Prostate gland (tissue), 2 donors: ENCODE measurements at regions not wholly inside any gene's neighbourhood (a gene's known extent, or its start where the extent isn't known, plus 50 kb on each side); places are given as distances from the start of the nearest gene placed in this dataset.

Experiments used
- CTCF ChIP-seq, 4 experiments: fragments of 200-600 bp in 2 of 4; fragments of 450-650 bp in 2 of 4; sonication (generic) in 2 of 4; IDR thresholded peaks; 1 replicate in 3 of 4; 2 replicates in 1 of 4; pipeline ENCODE4 v1.5.1; 2016 to 2019; ENCODE audit warnings: antibody characterized with exemption in 4 of 4, mild to moderate bottlenecking in 2 of 4, moderate library complexity in 2 of 4
- POLR2A ChIP-seq: fragments of 450-650 bp; IDR thresholded peaks from one replicate; pipeline ENCODE4 v1.6.1; 2016; ENCODE audit warnings: antibody characterized with exemption, mild to moderate bottlenecking
- POLR2AphosphoS5 ChIP-seq: sonication (generic); formaldehyde crosslinking; IDR thresholded peaks from one replicate; pipeline ENCODE4 v1.6.1; 2017; ENCODE audit warnings: antibody characterized with exemption

- TF ChIP-seq CTCF (IDR thresholded peaks at IDR 0.05) (no peak), POLR2A (no peak), POLR2AphosphoS5 (no peak)
Observed at GRCh38 chrX:39777623-39778025, 320.1 kb downstream of the BCOR start.
